GM23248 (cell line): ENCODE measurements at regions not wholly inside any gene's neighbourhood (a gene's known extent, or its start where the extent isn't known, plus 50 kb on each side); places are given as distances from the start of the nearest gene placed in this dataset.

Source experiments
- EZH2 ChIP-seq: fragments of 200-600 bp; sonication (generic); IDR thresholded peaks from 2 replicates; pipeline ENCODE4 v1.6.1; 2018; ENCODE audit warnings: antibody characterized with exemption, mild to moderate bottlenecking; ENCODE audit not compliant: insufficient read depth, poor library complexity, severe bottlenecking
- EZH2phosphoT487 ChIP-seq: fragments of 200-600 bp; sonication (generic); IDR thresholded peaks from 2 replicates; pipeline ENCODE4 v1.6.1; 2018; ENCODE audit warnings: antibody characterized with exemption, moderate library complexity, mild to moderate bottlenecking, low read depth; ENCODE audit not compliant: insufficient read depth

DNA sequence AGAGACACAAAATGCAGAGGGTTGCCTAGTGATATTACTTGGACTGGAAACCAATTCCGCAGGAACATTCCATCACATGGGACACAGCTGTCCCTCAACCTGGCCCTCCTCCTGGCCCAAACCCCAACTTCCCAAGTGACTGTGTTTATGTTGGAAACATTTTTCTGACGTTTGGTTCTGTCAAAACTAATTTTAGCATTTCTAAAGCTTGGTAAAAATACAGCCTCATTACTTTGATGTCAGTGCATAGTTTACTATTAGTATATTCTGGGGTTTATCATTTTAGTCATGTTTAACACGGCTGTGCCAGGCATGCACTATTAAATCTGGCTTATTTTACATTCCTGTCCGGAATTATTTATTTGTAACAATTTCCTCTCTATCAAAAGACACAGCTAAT lies 69.9 kb downstream of the GLI2 start:
- TF ChIP-seq EZH2phosphoT487: no peak
- no peak for TF ChIP-seq EZH2
